Brain microvascular endothelial cell (primary cell): ENCODE measurements at regions not wholly inside any gene's neighbourhood (a gene's known extent, or its start where the extent isn't known, plus 50 kb on each side); places are given as distances from the start of the nearest gene placed in this dataset.

Experiments
- DNase-seq: peaks from one replicate; pipeline ENCODE4 v3.0.0-alpha.2; 2020
- H3K27ac ChIP-seq: fragments of 250-450 bp; sonication (Bioruptor Pico); 2 replicates; pipeline ENCODE4 v1.5.1; 2020; ENCODE audit warnings: mild to moderate bottlenecking, moderate library complexity
- H3K27me3 ChIP-seq: fragments of 250-450 bp; sonication (Bioruptor Pico); replicated peaks from 2 replicates; pipeline ENCODE4 v1.5.1; 2020; ENCODE audit warnings: mild to moderate bottlenecking
- H3K36me3 ChIP-seq: fragments of 250-450 bp; sonication (Bioruptor Pico); replicated peaks from 2 replicates; pipeline ENCODE4 v1.5.1; 2020; ENCODE audit warnings: mild to moderate bottlenecking
- H3K4me3 ChIP-seq: 2 replicates; pipeline ENCODE4 v1.5.1; 2011; ENCODE audit warnings: low read depth, mild to moderate bottlenecking, control low read depth, low read length, moderate library complexity
- in situ Hi-C: cut with HindIII; loops from 2 replicates; pipeline ENCODE4 v1.10.0; 2017; ENCODE audit warnings: low sequenced_read_pairs, low pct_ligation_motif_present
- TF ChIP-seq, protein P1 (sequence below): IDR thresholded peaks from 2 replicates; pipeline ENCODE4 v1.5.1; 2011; ENCODE audit warnings: low read depth, mild to moderate bottlenecking, moderate library complexity, low read length, control low read depth, inconsistent platforms; ENCODE audit errors: missing control alignments

- DNase-seq, result no peak
- in situ Hi-C loops, result no loop called here
- TF ChIP-seq, protein P1, sequence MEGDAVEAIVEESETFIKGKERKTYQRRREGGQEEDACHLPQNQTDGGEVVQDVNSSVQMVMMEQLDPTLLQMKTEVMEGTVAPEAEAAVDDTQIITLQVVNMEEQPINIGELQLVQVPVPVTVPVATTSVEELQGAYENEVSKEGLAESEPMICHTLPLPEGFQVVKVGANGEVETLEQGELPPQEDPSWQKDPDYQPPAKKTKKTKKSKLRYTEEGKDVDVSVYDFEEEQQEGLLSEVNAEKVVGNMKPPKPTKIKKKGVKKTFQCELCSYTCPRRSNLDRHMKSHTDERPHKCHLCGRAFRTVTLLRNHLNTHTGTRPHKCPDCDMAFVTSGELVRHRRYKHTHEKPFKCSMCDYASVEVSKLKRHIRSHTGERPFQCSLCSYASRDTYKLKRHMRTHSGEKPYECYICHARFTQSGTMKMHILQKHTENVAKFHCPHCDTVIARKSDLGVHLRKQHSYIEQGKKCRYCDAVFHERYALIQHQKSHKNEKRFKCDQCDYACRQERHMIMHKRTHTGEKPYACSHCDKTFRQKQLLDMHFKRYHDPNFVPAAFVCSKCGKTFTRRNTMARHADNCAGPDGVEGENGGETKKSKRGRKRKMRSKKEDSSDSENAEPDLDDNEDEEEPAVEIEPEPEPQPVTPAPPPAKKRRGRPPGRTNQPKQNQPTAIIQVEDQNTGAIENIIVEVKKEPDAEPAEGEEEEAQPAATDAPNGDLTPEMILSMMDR, result no peak
- H3K36me3 ChIP-seq, result no peaks in the 10 kb centered on the region
- no peak overlapping the region for H3K27ac ChIP-seq
- no peaks in the 10 kb centered on the region for H3K27me3 ChIP-seq
- no peak overlapping the region for H3K4me3 ChIP-seq
Measured at GRCh38 chr1:90773812-90774211, 56.7 kb upstream of the BARHL2 start.

GRCh38 chr1:90768826-90769225 lies 51.7 kb upstream of the BARHL2 start:
- TF ChIP-seq, protein P1, result no peak
- Histone ChIP-seq H3K27me3 (no peaks in the 10 kb centered on the region), H3K36me3 (no peaks in the 10 kb centered on the region), H3K27ac (no peak overlapping the region), H3K4me3 (no peak overlapping the region)
- no peak for DNase-seq
- in situ Hi-C loops, result no loop called here

DNA sequence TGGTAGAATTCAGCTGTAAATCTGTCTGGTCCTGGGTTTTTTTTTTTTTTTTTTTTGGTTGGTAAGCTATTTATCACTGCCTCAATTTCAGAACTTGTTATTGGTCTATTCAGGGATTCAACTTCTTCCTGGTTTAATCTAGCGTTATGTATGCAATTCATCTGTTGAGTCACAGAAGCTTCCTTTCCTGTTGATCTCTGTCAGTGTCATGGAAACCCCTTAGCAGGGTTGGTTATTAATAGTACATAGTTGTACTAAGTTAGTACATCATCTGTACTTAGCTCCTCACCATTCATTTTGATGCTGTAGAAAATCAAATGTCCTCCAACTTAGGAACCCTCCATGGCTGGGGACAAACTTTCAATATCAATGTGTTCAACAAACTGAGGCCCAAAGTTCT lies 51.0 kb upstream of the BARHL2 start:
- Histone ChIP-seq H3K27me3 (no peaks in the 10 kb centered on the region), H3K36me3 (no peaks in the 10 kb centered on the region), H3K4me3 (no peak overlapping the region), H3K27ac (no peak overlapping the region)
- TF ChIP-seq, protein P1, result no peak
- DNase-seq, result no peak
- in situ Hi-C loops, result no loop called here
